OCI-LY7 (cell line): ENCODE measurements at regions not wholly inside any gene's neighbourhood (a gene's known extent, or its start where the extent isn't known, plus 50 kb on each side); places are given as distances from the start of the nearest gene placed in this dataset.

Source experiments
- BruUV-seq: library from RNA; stranded (reverse); fragments of 400-500 nt; replicated peaks from 2 replicates; lab custom pipeline; 2021; lab: Mats Ljungman, UMichigan
- CTCF ChIA-PET: fragments of 300-600 bp; sonication (Branson Sonifier 250); formaldehyde crosslinking; loops from one replicate; lab custom pipeline; 2022; ENCODE audit warnings: antibody characterized with exemption; ENCODE audit not compliant: unreplicated experiment; lab: Charles Lee
- POLR2A ChIA-PET: fragments of 300-600 bp; sonication (Branson Sonifier 250); formaldehyde crosslinking; loops from one replicate; lab custom pipeline; 2022; ENCODE audit warnings: antibody characterized with exemption; lab: Charles Lee
- DNase-seq: peaks from one replicate; pipeline ENCODE4 v3.0.0-alpha.2; 2015; ENCODE audit warnings: low spot score
- H2AFZ ChIP-seq: fragments of 200-600 bp; sonication (generic), shearing (Covaris generic); 2 replicates; pipeline ENCODE4 v1.6.1; 2014; ENCODE audit warnings: mild to moderate bottlenecking, antibody characterized with exemption, low read length, moderate library complexity
- H3K27ac ChIP-seq: fragments of 200-600 bp; sonication (generic); 2 replicates; pipeline ENCODE4 v1.5.1; 2014; ENCODE audit warnings: mixed run types, low read depth, mild to moderate bottlenecking, moderate library complexity, low read length, inconsistent platforms; ENCODE audit not compliant: poor library complexity, severe bottlenecking
- H3K36me3 ChIP-seq: fragments of 200-600 bp; sonication (generic); 2 replicates; pipeline ENCODE4 v1.6.1; 2014; ENCODE audit warnings: mild to moderate bottlenecking, antibody characterized with exemption, low read length, moderate library complexity, mixed read lengths; ENCODE audit not compliant: insufficient read depth
- H3K4me1 ChIP-seq: fragments of 200-600 bp; sonication (generic); 2 replicates; pipeline ENCODE4 v1.5.1; 2014; ENCODE audit warnings: mild to moderate bottlenecking, low read length; ENCODE audit not compliant: insufficient read depth, poor library complexity, severe bottlenecking
- H3K4me2 ChIP-seq: fragments of 200-600 bp; sonication (generic); 2 replicates; pipeline ENCODE4 v1.6.1; 2014; ENCODE audit warnings: mild to moderate bottlenecking, low read length
- H3K4me3 ChIP-seq: fragments of 200-600 bp; sonication (generic); 2 replicates; pipeline ENCODE4 v1.5.1; 2014; ENCODE audit warnings: mild to moderate bottlenecking, low read depth, low read length; ENCODE audit not compliant: poor library complexity, severe bottlenecking
- H3K79me2 ChIP-seq: fragments of 200-600 bp; sonication (generic); 2 replicates; pipeline ENCODE4 v1.6.1; 2016; ENCODE audit warnings: low read depth, mild to moderate bottlenecking, low read length, moderate library complexity, mixed read lengths; ENCODE audit not compliant: insufficient read depth
- H3K9me2 ChIP-seq: fragments of 200-600 bp; sonication (generic); 2 replicates; pipeline ENCODE4 v1.6.1; 2016; ENCODE audit warnings: mild to moderate bottlenecking, low read length, mixed read lengths; ENCODE audit not compliant: insufficient read depth
- H3K9me3 ChIP-seq: fragments of 200-600 bp; sonication (generic); 2 replicates; pipeline ENCODE4 v1.6.1; 2014; ENCODE audit warnings: mild to moderate bottlenecking, mixed run types, low read length, mixed read lengths
- H4K20me1 ChIP-seq: fragments of 200-600 bp; sonication (generic); 2 replicates; pipeline ENCODE4 v1.6.1; 2014; ENCODE audit warnings: mild to moderate bottlenecking, antibody characterized with exemption, low read length, moderate library complexity, mixed read lengths; ENCODE audit not compliant: insufficient read depth
- EZH2phosphoT487 ChIP-seq: fragments of 200-600 bp; sonication (generic); IDR thresholded peaks from 2 replicates; pipeline ENCODE4 v1.6.1; 2018; ENCODE audit warnings: low read depth, borderline replicate concordance, mild to moderate bottlenecking, mixed run types, antibody characterized with exemption, low read length, moderate library complexity, mixed read lengths
- intact Hi-C: fragments of 100-400 bp; cut with micrococcal nuclease; formaldehyde crosslinking; loops from one replicate; pipeline ENCODE4 v1.10.0; 2022; ENCODE audit not compliant: unreplicated experiment
- TF ChIP-seq, protein P1 (sequence below): fragments of 200-600 bp; sonication (generic); conservative IDR thresholded peaks from 2 replicates; pipeline ENCODE4 v1.5.1; 2014; ENCODE audit warnings: mild to moderate bottlenecking, antibody characterized with exemption, low read length, moderate library complexity, mixed read lengths

DNA sequence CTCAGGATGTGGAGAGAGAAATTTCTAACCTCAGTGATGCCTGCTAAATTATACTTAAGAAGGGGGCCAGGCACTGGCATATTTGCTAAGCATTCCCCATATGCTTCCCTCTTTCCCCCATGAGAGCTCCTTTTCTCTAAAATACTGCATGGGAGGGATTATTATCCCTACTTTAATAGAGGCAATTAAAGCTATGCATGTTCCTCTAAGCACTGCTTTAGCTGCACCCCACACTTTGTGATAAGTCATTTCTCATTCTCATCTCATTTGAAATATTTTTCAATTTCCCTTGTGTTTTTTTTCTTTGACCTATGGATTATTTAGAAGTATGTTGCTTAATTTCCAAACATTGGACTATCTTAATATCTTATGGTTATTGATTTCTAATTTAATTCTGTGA lies 72.1 kb upstream of the CIBAR2 start:
- no peaks in the 10 kb centered on the region for H3K9me2 ChIP-seq
- ChIA-PET CTCF (no interaction called here), POLR2A (no interaction called here)
- H3K27ac ChIP-seq, result no peak overlapping the region
- H4K20me1 ChIP-seq, result no peaks in the 10 kb centered on the region
- H3K79me2 ChIP-seq, result no peaks in the 10 kb centered on the region
- no TSS peak for BruUV-seq
- TF ChIP-seq, protein P1, sequence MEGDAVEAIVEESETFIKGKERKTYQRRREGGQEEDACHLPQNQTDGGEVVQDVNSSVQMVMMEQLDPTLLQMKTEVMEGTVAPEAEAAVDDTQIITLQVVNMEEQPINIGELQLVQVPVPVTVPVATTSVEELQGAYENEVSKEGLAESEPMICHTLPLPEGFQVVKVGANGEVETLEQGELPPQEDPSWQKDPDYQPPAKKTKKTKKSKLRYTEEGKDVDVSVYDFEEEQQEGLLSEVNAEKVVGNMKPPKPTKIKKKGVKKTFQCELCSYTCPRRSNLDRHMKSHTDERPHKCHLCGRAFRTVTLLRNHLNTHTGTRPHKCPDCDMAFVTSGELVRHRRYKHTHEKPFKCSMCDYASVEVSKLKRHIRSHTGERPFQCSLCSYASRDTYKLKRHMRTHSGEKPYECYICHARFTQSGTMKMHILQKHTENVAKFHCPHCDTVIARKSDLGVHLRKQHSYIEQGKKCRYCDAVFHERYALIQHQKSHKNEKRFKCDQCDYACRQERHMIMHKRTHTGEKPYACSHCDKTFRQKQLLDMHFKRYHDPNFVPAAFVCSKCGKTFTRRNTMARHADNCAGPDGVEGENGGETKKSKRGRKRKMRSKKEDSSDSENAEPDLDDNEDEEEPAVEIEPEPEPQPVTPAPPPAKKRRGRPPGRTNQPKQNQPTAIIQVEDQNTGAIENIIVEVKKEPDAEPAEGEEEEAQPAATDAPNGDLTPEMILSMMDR, result no peak
- no peak for TF ChIP-seq EZH2phosphoT487
- no peaks in the 10 kb centered on the region for H3K9me3 ChIP-seq
- intact Hi-C loops, result no loop called here
- no peaks in the 10 kb centered on the region for H3K4me1 ChIP-seq
- no peak overlapping the region for H2AFZ ChIP-seq
- H3K36me3 ChIP-seq, result no peaks in the 10 kb centered on the region
- no peak overlapping the region for H3K4me3 ChIP-seq
- no peak for DNase-seq
- H3K4me2 ChIP-seq, result no peak overlapping the region

DNA sequence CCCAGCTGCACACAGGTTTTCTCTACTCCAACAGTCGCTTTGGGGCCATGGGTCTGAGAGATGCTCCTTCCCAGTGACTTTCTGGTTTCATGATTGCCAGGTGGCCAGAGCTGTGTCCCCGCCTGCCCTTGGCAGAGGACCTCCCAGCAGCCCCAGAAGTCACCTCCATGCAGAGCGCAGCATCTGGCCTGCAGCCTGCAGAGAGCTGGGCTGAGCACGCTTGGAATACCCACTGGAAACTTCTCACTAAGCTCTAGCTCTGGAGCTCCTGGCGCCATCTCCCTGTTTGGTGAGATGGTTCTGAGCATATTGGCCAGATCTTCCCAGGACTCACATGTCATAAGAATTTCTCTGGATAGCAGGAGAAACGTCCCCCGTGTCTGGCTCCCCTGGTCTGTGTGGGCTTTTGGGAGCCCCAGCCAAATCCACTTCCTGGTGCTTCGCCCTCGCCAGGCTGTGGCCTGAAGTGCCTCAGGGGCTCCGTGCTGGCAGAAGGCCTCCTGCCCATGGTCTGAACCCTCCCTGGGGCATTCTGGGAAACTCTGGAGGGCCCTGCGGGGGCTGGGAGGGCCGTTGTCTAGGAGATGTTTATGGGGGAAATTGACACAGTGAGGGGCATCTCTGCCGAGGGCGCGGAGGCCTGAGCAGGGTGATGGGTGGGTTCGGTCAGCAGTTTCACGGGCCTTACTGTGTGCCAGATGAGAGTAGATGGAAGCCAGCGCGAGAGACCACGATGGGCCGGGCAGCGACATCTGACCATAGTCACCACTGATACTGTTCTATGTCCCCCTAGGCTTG lies 73.2 kb upstream of the CIBAR2 start:
- H3K4me3 ChIP-seq, result no peak overlapping the region
- no peak for DNase-seq
- H3K27ac ChIP-seq, result no peak overlapping the region
- intact Hi-C loops, result no loop called here
- H3K79me2 ChIP-seq, result no peaks in the 10 kb centered on the region
- CTCF ChIA-PET, result no interaction called here
- H3K36me3 ChIP-seq, result no peaks in the 10 kb centered on the region
- H3K4me2 ChIP-seq, result no peak overlapping the region
- POLR2A ChIA-PET, result no interaction called here
- H3K9me3 ChIP-seq, result no peaks in the 10 kb centered on the region
- no peak for TF ChIP-seq EZH2phosphoT487
- no TSS peak for BruUV-seq
- H3K9me2 ChIP-seq, result no peaks in the 10 kb centered on the region
- no peak overlapping the region for H2AFZ ChIP-seq
- H4K20me1 ChIP-seq, result no peaks in the 10 kb centered on the region
- no peaks in the 10 kb centered on the region for H3K4me1 ChIP-seq

DNA sequence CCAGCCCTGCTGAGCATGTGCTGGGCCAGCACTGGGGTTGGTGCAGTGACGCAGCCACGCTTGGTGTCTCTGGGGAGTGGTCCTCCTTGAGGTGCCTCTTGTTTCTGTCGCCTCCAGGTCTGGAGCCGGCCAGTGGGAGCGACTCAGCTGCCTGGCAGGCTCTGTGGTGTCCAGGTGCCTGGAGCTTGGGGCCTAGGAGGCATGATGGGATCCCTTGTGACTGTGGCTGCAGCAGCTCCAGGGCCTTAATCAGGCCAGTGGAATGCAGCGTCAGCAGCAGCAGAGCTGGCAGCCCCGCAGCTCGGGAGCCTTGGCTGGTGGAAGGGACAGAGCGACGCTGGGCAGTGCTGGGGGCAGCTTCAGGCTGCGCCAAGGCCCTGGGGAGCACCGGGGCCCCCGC lies 74.7 kb upstream of the CIBAR2 start:
- CTCF ChIA-PET, result no interaction called here

More for the DNA sequence above, 74.7 kb upstream of the CIBAR2 start:
- POLR2A ChIA-PET, result no interaction called here
- TF ChIP-seq, protein P1, result no peak
- no peak for TF ChIP-seq EZH2phosphoT487
- no peak for DNase-seq
- Histone ChIP-seq H3K4me3 (no peak overlapping the region), H3K4me1 (no peaks in the 10 kb centered on the region), H3K4me2 (no peak overlapping the region), H3K79me2 (no peaks in the 10 kb centered on the region), H3K27ac (no peak overlapping the region), H3K9me2 (no peaks in the 10 kb centered on the region), H3K9me3 (no peaks in the 10 kb centered on the region), H3K36me3 (no peaks in the 10 kb centered on the region), H2AFZ (no peak overlapping the region), H4K20me1 (no peaks in the 10 kb centered on the region)
- intact Hi-C loops, result no loop called here
- BruUV-seq, result no TSS peak
